Upper lobe of right lung (tissue), 1 donor: ENCODE measurements at regions not wholly inside any gene's neighbourhood (a gene's known extent, or its start where the extent isn't known, plus 50 kb on each side); places are given as distances from the start of the nearest gene placed in this dataset.
"Not testable (repeated sequence)": the region's sequence is repeated elsewhere in the genome, so short reads cannot be mapped to it uniquely, and the experiment has no call there.

ENCODE experiments used
- ATAC-seq: fragments of 200-7000 bp; cut with Tn5 transposase; one replicate; pipeline ENCODE4 v1.9.1; 2020; ENCODE audit warnings: mild to moderate bottlenecking, moderate library complexity
- DNase-seq: peaks from one replicate; pipeline ENCODE4 v3.0.0-alpha.2; 2020
- H3K27ac ChIP-seq: fragments of 200-600 bp; one replicate; pipeline ENCODE4 v1.8.0; 2022
- H3K27me3 ChIP-seq: fragments of 200-600 bp; one replicate; pipeline ENCODE4 v1.8.0; 2022; ENCODE audit warnings: mild to moderate bottlenecking
- H3K36me3 ChIP-seq: fragments of 200-600 bp; one replicate; pipeline ENCODE4 v1.8.0; 2022
- H3K4me1 ChIP-seq: fragments of 200-600 bp; one replicate; pipeline ENCODE4 v1.8.0; 2022
- H3K4me3 ChIP-seq: fragments of 200-600 bp; one replicate; pipeline ENCODE4 v1.8.0; 2022; ENCODE audit warnings: mild to moderate bottlenecking
- H3K9me3 ChIP-seq: fragments of 200-600 bp; one replicate; pipeline ENCODE4 v1.8.0; 2022
- CTCF ChIP-seq: fragments of 200-600 bp; IDR thresholded peaks from one replicate; pipeline ENCODE4 v1.8.0; 2022; ENCODE audit warnings: antibody characterized with exemption
- intact Hi-C: fragments of 100-400 bp; cut with DNase I; formaldehyde crosslinking; loops from one replicate; pipeline ENCODE4 v1.11.0; 2022
- donor health status: DM: no; HTN: yes; CAD: no; lungs with severe emphysema.

DNA sequence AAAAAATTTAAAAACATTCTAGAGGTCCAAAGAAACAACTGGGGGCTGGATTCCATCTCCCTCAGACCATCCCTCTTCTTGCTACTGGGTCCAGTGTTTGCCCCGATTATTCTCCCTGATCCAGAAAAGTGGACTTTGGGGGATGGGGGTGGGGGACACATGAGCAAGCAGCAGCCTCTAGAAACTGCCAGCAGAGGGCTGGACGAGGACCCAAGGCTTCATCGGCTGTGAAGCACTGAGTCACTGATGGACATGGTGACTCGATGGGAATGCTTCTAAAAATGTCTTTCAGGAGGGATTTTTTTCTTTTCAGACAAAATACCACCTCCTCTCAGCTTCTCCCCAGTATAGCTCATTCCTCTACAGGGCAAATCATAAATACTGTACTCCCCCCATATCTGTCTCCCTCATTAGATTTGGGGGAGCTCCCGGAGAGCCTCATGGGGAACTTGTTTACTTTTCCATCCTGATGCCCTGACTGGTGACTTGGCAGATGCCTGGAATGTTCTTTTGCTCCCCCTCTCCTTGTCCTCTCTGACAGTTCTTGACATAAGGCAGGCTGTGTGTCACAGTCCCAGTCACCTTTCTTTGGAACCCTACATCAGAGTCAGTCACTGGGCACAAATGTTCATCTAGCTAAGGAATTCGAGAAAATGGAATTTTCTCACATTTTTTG, 67.2 kb upstream of the STC2 start:
- intact Hi-C loops = no loop called here
- ATAC-seq = no peak
- TF ChIP-seq CTCF = no peak
- DNase-seq = no peak
- Histone ChIP-seq H3K9me3 (no peaks in the 10 kb centered on the region), H3K4me1 (no peaks in the 10 kb centered on the region), H3K36me3 (no peaks in the 10 kb centered on the region), H3K4me3 (no peak overlapping the region), H3K27ac (no peak overlapping the region), H3K27me3 (no peaks in the 10 kb centered on the region)

DNA sequence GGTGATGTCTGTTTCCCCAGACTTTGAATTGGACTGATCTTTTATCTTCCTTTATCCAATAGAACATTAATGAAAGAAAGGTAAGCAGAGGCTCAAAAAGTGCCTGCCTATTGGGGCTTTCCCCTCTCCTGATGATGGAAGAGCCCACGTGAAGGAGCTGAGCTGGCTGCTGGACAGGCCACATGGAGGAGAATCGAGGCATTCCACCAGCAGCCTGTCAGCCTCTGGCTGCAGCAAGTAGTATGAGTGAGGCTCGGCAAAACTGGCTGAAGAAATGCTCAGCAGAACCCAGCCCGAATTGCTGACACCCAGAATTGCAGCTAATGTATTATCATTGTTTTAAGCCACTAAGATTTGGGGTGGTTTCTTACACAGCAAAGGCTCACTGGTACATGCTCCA, 66.5 kb upstream of the STC2 start:
- Histone ChIP-seq H3K36me3 (no peaks in the 10 kb centered on the region), H3K27ac (no peak overlapping the region), H3K4me3 (no peak overlapping the region), H3K4me1 (no peaks in the 10 kb centered on the region), H3K27me3 (no peaks in the 10 kb centered on the region), H3K9me3 (no peaks in the 10 kb centered on the region)
- no peak for ATAC-seq
- TF ChIP-seq CTCF = no peak
- no peak for DNase-seq
- intact Hi-C loops = no loop called here

GRCh38 chr5:173392172-173392571, 64.0 kb upstream of the STC2 start:
- DNase-seq (no peak), ATAC-seq (no peak)
- intact Hi-C loops = no loop called here
- TF ChIP-seq CTCF = no peak
- H3K9me3 ChIP-seq = no peaks in the 10 kb centered on the region
- H3K27me3 ChIP-seq = no peaks in the 10 kb centered on the region
- H3K4me1 ChIP-seq = no peaks in the 10 kb centered on the region
- no peak overlapping the region for H3K4me3 ChIP-seq
- H3K36me3 ChIP-seq = no peaks in the 10 kb centered on the region
- H3K27ac ChIP-seq = no peak overlapping the region

DNA sequence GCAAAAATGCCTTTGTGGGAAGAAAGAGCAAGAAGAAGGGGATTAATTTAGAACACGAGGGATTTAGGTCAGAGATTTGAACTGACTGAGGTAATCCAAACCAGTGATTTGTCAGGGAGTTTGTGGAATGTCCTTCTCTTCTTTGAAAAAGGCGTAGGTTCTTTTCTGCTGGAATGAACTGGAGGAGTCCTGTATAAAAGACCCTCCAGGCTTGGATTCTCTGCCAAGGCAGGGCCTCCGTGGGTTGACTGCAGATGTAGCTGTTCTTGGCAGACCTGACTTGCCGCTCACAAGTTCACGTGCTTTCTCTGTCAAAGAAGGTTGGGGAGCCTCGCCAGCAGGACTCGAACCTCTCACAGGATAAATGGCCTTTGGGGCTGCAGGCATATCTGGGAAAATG, 62.8 kb upstream of the STC2 start:
- H3K27ac ChIP-seq = no peak overlapping the region
- H3K9me3 ChIP-seq = no peaks in the 10 kb centered on the region
- DNase-seq (no peak), ATAC-seq (no peak)
- H3K36me3 ChIP-seq = no peaks in the 10 kb centered on the region
- no peaks in the 10 kb centered on the region for H3K4me1 ChIP-seq
- intact Hi-C loops = no loop called here
- no peak overlapping the region for H3K4me3 ChIP-seq
- TF ChIP-seq CTCF = no peak
- no peaks in the 10 kb centered on the region for H3K27me3 ChIP-seq

DNA sequence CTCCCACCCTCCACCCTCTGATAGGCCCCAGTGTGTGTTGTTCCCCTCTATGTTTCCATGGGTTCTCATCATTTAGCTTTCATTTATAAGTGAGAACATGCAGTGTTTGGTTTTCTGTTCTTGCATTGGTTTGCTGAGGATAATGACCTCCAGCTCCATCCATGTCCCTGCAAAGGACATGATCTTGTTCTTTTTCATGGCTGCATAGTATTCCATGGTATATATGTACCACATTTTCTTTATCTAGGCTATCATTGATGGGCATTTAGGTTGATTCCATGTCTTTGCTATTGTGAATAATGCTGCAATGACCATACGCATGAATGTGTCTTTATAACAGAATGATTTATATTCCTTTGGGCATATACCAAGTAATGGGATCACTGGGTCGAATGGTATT, 59.1 kb upstream of the STC2 start:
- ATAC-seq, H3K36me3 ChIP-seq, H3K27me3 ChIP-seq, DNase-seq, H3K27ac ChIP-seq, H3K9me3 ChIP-seq, H3K4me1 ChIP-seq, H3K4me3 ChIP-seq, intact Hi-C loops: not testable (repeated sequence)

DNA sequence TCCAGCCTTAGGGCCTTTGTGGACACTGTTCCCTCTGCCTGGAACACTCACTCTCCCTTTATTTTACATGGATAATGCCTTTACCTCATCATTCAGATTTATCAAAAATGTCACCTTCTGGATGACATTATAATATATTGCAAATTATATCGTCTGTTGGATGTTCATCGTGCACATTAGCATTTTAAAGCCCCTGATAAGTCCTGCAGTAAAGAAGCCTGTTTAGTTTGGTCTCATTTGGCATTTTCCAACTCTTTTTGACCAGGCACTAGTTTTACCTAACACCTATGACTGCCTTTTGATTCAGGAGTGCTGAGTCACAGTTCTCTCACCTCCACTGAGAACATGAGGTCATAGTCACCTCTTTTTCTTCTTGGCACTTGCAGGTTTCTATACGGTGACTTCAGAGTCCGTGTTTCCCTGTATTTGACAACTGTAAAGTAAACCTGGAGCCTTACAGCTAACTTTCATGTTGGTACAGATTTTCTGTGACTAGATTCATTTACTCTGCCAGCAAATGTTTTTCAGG, 57.7 kb upstream of the STC2 start:
- Histone ChIP-seq H3K36me3 (no peaks in the 10 kb centered on the region), H3K9me3 (no peaks in the 10 kb centered on the region), H3K27me3 (no peaks in the 10 kb centered on the region), H3K4me3 (no peak overlapping the region), H3K27ac (no peak overlapping the region), H3K4me1 (no peaks in the 10 kb centered on the region)
- DNase-seq (no peak), ATAC-seq (no peak)
- intact Hi-C loops = no loop called here
- TF ChIP-seq CTCF = no peak
